Choroid plexus epithelial cell (primary cell): ENCODE measurements at regions not wholly inside any gene's neighbourhood (a gene's known extent, or its start where the extent isn't known, plus 50 kb on each side); places are given as distances from the start of the nearest gene placed in this dataset.

ENCODE experiments used
- DNase-seq: peaks from one replicate; pipeline ENCODE4 v3.0.0-alpha.2; 2010; ENCODE audit warnings: low read depth
- H3K4me3 ChIP-seq: 2 replicates; pipeline ENCODE4 v1.5.1; 2011; ENCODE audit warnings: low read depth, mild to moderate bottlenecking, control low read depth, low read length, moderate library complexity
- TF ChIP-seq, protein P1 (sequence below): conservative IDR thresholded peaks from 2 replicates; pipeline ENCODE4 v1.5.1; 2011; ENCODE audit warnings: low read depth, mild to moderate bottlenecking, control low read depth, inconsistent platforms, low read length, moderate library complexity

DNA sequence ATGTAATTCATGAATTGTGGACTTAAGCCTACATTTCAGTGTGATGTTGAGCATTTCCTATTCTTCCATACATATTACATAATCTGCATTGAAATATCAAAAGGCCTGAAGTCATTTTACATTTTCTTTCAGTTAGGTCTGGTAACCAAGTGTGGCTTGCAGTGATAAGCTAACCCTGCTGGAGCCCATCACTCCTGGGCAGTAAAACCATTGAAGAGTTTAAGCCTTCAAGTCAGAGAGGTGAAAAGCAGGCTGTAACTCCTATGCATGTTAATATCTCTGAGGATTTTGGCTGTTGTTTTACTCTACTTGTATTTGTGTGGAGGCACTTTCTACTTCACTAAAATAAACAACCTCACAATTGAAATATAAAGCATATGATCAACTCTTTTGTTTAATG is 248.8 kb downstream of the SLITRK5 start:
- DNase-seq, result no peak
- TF ChIP-seq, protein P1, sequence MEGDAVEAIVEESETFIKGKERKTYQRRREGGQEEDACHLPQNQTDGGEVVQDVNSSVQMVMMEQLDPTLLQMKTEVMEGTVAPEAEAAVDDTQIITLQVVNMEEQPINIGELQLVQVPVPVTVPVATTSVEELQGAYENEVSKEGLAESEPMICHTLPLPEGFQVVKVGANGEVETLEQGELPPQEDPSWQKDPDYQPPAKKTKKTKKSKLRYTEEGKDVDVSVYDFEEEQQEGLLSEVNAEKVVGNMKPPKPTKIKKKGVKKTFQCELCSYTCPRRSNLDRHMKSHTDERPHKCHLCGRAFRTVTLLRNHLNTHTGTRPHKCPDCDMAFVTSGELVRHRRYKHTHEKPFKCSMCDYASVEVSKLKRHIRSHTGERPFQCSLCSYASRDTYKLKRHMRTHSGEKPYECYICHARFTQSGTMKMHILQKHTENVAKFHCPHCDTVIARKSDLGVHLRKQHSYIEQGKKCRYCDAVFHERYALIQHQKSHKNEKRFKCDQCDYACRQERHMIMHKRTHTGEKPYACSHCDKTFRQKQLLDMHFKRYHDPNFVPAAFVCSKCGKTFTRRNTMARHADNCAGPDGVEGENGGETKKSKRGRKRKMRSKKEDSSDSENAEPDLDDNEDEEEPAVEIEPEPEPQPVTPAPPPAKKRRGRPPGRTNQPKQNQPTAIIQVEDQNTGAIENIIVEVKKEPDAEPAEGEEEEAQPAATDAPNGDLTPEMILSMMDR, result no peak

DNA sequence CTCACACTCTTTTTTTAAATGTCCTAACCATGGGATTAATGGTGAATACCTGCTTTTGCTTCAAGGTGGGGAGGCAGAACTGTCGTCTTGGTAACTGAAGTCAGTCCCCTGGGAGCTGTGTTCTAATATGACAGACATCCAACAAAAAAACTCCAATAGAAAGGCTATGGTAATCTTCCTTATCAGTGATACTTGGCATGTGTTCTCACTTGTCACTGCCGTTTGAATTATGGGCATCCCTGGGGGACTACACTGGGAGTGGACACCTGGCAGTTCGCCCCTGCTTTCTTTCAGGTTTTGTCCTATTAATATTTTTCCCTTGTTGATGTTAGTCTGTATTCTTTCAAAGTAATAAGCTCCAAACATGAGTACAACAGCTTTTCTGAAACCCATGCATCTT is 252.6 kb downstream of the SLITRK5 start:
- TF ChIP-seq, protein P1, result no peak
- H3K4me3 ChIP-seq, result no peak overlapping the region
- no peak for DNase-seq

More for the DNA sequence above, 248.8 kb downstream of the SLITRK5 start:
- no peak overlapping the region for H3K4me3 ChIP-seq

DNA sequence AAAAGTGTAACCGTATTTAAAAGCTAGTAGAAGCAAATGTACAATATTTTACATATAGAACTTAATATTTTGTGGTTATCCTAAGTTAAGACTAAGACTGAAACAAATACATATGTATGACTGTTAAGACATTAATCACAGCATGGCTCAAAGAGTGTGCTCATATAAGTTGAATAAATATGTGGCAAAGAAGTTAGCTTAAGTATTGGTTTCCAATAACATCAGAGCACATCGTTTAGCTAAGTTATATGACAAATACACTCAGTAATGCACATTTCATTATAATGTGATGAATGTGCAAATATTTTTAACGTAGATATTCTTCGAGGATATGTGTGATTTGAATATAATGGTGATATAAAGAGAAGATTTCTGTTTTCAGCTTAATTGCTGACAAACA is 253.8 kb downstream of the SLITRK5 start:
- no peak overlapping the region for H3K4me3 ChIP-seq
- TF ChIP-seq, protein P1, result no peak
- no peak for DNase-seq

DNA sequence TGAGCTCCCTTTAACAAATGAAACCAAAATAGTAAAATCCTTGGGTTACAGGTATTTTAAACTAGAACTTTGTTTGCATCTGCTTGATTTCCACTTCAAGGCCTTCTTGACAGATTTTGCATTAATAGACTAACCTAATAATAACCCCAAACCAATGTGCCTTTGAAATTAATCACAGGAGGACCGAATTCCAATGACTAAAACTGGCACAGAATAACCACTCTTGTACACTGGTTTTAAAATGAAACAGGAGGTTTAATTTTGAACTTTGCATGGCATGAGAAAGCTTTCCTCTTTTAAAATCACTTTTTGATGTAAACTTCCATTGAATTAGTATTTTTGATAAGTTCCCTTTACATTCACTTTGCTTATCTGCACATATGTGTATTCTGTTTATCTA is 269.6 kb downstream of the SLITRK5 start:
- H3K4me3 ChIP-seq, result no peak overlapping the region
- TF ChIP-seq, protein P1, result no peak
- DNase-seq, result no peak

DNA sequence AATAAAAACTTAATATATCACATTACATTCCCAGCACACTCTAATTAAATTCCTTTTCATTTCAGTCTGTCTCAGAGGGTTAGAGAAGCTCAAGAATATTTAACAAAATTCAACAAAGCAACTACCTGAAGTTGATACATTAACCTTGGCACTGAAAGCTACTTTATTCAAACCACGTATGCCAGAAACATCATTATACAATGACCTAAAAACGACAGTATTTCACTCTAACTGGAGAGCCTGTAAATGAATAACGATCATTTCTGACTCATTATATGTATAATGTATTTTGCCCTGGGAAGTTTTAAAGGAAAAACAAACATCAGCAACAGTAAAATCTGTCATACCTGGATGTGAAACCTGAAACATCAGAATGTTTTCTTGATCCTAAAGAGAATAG is 270.1 kb downstream of the SLITRK5 start:
- no peak overlapping the region for H3K4me3 ChIP-seq
- TF ChIP-seq, protein P1, result no peak
- no peak for DNase-seq

DNA sequence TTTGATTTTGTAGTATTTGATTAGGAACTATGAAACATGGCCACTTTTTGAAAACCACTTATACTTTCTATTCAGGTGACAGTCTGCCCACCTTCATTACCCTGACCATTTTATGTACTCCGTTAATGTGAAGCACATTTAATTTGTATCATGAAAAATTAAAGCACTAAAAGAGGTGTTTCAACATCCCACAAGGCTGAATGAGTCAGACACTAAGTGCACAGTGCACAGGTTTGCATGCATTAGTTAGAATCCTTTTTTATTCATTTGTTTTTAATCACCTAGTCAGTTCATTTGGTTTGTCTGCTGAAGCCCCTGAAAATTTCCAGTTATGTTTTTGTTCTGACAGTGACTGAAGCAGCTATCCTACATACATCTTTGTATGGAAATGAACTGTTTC is 271.0 kb downstream of the SLITRK5 start:
- no peak overlapping the region for H3K4me3 ChIP-seq
- DNase-seq, result no peak
- TF ChIP-seq, protein P1, result no peak

DNA sequence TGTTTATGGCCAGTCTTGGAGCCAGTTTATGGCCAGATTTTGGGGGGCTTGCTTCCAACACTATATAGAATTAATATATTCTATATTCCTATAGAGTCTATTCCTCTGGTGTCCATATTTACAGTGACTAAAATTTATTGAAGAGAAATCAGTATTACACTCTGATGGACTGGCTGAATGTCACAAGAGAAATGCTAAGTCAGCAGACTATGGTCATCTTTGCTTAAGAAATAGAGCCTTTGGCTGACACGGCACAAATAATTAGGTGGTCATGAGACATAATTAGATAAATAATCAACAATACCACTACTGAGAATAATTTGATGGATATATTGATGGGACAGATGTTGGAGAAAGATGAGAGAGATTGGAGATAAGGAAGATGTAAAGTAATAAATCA is 272.9 kb downstream of the SLITRK5 start:
- no peak for DNase-seq
- no peak overlapping the region for H3K4me3 ChIP-seq
- TF ChIP-seq, protein P1, result no peak
